Cerebellar nuclear complex (tissue), 1 donor: ENCODE measurements at regions not wholly inside any gene's neighbourhood (a gene's known extent, or its start where the extent isn't known, plus 50 kb on each side); places are given as distances from the start of the nearest gene placed in this dataset.

Experiments used
- DNase-seq, 2 experiments: peaks; one replicate each; lab custom pipeline; 2025; lab: John Stamatoyannopoulos, UW

DNA sequence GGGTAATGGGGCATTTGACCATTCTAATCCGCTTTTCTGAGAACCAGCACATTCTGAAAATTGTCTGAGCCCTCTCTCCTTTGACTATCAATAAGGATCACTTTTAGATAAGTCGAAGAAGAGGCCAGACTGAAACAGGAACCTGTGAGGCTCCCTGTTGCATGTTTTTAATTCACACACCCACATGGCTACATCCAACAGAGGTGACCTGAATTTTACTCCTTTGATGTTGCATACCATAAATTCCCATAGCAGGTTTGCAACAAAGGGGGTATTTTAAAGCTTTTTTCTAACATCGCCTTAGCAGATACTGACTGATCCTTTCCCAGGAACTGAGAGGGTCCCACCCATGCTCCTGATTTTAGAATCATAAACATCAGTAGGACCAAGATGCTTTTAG, 450.8 kb downstream of the USP25 start:
- no peak for DNase-seq

DNA sequence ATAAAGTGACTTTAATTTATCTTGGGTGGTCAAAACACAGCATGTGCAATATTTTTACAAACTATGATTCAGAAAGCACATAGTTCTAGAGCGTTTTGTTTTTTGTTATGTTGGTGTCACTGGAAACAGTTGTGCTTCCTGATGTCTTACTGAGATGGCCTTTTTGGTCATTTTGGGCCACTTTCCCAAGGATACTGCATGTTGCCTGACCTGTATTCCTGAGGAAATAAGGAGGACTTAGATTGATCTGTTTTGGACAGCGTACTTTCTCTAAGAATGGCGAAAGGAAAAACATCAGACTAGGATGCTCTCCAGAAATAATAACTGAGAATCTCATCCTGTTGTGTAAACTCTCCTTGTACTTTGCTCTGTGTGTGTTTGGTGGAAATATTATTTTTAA, 451.2 kb downstream of the USP25 start:
- no peak for DNase-seq

DNA sequence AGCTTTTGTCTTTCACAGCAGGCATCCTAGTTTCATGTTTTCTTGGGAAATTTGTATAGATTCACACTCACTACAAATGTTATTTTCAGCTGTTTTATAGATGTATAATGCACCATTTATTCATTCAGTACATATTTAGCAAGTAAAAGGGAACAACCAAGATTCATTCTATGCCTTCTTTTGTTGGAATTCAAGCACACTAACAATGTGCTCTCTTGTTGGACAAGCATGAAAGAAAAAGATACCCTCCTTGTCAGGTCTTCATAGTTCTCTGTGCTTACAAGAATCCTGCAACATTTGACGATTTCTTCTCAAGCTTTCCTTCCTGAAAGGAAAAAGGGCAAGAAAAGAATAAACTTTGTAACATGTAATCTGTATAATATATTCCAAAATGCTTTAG, 456.0 kb downstream of the USP25 start:
- DNase-seq, result no peak

DNA sequence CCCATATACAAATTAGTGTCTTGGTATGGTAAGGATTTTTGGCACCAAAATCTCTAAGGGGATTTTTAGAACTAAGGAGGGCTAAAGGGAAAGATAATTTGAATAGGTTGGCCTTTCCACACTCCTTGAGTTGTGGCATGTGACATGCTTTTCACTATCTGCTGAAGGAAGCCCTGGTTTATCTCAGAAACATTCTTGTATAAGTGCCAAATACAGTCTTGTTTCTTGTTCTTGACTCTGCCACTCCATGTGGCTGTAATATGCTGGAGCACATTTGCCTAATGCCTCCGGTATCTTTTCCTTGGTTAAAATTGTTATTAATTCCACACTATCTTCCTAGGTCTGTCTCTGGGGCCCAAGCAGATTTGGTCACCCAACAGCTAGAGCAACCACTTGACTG, 457.0 kb downstream of the USP25 start:
- DNase-seq, result no peak

DNA sequence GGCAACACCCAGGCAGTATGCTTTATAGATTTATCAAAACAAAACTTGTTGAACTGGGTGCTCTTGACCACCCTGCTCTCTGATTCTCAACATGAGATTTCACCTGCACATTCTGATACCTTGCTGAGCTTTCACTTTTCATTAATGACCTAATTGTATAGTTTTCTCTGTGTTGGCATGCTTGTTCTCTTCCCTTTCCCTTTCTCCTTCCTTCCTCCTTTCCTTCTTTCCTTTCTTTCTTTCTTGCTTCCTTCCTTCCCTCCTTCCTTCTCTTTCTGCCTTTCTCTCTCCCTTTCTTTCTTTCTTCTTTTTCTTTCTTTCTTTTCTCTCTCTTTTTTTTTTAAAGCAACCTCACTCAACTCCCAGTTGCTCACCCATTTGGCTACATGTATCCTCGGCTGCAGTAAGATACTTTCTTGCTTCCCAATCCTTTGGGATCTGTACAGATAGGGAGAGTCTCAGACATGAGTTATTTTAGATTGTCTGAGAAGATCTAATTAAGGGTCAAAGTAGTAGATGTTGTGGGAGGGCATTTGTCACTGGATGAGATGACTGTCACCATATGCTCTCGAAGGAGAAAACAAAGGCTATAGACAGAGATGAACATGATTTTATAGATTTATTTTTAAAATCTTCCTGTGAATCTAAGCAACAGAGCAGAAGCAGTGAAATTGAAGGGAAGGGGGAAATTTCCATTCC, 458.0 kb downstream of the USP25 start:
- DNase-seq, result no peak

DNA sequence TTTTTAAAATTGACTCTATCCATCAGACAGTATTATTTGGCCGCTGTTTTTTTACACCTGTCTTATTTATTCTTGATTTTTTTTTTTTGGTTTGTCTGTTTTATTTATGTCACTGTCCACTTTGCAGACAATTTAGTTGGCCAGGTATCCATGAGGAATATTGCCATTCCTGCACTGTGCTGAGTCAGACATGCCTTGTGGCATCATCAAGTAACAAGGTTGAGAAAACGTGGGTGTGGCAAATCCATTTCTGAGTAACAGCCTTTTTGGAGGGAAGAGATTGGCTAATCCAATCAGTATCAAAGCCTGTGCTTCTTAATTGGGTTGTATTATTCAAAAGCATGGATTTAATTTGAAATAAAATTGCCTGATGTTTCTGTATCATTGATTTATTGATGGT, 463.1 kb downstream of the USP25 start:
- no peak for DNase-seq

DNA sequence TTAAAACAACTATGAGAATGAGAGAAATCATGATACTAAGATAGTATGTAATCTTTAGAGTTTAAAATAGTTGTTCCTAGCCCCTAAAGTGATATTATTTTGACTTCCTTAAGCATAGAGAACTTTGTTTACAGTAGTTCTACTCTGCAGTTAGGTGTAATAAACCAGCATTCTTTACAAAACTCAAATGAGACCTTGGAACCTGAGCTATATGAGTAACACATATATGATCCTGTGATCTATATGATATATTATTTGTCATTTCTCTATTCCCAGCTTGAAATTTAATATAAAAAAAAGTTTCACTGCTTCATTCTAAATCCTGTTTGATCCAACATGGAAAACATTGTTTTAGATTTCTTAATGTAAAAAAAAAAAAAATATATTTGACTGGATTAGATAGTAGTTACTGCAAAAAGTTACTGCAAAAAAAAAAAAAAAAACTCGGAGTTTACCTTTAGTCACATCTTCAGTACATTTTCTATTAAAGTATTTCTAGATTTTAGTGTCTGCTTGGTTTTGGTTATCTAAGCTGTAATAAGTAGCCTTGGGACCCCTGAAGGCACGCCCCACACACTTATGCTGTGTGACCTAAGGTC, 463.8 kb downstream of the USP25 start:
- no peak for DNase-seq

DNA sequence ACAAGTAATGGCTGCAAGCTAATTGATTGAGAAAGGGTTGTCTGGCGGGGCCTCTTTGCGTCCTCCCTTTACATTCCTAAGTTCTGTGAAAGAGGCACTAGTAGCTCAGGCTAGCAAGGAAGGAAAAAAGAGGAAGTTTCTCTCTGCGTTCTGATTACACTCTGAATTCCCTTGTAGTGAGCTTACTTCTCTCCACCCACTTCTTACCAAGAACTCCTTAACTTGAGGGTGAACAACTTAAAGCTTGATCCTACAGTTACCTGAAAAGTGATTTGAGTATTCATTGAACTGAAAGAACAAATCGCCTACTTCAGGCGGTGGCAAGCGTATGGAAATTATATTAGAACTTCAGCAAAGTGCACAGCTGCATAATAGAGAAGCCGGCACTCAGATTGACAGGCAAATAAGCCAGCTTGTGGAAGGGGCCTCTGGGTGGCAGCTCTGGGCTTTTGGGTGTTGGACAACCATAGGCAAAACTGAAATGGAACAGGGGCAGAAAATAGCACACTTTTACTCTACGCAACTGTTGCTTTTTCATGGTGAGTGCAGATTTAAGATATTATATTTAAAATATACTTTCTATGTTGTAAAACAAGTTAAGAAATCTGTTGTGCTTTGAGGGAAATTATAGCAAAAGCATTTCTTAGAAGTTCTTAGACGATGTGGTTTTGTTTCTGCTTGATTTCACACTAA, 464.5 kb downstream of the USP25 start:
- DNase-seq, result no peak

DNA sequence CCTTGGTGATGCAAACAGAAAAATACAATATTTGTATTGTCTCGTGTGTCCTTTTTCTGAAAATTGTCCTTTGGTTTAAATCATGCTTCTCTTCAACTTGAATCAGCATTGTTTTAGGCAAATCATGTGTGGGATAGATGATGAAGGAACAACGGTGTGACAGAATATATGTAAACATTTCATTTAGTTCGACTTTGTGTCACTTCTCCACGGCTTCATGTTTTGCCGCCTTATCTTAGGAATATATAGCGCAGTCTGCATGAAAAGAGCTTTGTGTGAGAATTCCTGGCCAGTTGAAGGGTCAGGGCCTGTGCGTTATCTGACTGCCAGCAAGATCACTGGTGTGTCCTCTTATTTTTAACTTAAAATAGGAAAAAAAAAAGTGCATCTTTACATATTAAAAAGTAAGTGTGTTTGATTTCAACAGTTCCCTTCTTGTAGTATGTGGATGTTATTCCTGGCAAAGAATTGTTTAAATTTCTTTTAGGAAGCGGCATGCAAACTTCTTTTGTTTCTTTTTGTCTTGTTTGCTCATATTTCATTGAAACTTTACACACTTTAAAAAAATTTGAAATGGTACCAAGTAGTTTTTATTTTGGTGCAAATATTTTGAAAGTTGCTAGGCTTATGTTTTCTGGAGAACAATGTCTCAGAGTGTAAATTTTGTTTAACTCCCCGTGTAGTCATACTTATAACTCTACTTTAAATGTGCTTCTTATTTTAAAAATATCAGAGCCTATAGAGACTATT, 465.2 kb downstream of the USP25 start:
- no peak for DNase-seq

DNA sequence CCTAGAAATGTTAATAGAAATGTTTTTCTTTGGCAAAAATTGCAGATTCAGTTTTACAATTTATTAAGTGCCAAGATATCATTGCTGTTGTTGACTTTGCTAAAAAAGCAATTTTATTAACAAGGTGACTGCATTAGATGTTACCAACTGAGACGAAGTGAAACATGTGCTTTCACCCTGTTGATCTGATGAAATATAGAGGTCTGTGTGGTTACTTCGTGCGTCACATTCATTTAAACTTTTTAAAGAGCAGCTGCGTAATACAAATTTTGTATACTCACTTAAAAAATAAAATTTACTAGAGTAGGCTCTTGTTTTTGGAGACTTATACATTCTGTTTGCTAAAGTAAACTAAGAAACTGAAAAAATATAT, 465.7 kb downstream of the USP25 start:
- no peak for DNase-seq

DNA sequence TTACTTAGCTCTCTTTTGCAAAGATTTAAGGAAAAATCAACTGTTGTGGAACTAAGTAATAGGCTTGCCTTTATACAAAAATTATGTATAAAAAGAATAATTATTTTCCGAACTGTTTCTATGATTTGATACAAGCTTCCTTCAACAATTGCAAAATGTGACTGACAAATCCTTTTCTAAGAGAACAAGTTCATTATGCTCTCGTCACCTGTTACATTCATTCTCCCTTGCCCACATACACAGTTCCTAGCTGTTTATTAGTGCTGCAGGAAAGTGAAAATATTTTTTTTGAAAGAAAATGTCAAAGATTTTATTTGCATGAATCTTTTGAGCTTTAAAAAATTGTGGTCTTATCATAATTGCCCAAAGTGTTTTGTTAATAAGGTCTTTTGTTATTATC, 466.2 kb downstream of the USP25 start:
- no peak for DNase-seq

DNA sequence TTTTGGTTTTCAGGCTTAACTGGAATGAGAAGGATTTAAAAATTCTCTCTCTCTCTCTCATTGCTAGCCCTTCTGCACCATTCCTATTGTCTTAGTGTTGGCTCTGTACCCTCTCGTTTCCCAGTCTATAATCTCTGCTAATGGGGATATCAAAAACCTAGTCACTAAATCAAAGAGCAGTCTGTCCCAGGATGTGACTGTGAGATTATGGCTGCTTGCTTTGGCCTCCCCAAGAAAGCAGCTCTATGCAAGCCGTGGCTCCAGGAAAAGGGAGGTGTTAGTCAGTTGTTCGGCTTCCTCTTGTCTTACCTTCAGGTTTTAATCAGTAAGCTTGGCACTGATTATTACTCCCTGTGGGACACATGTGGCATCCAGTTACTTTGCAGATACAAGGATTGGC, 468.8 kb downstream of the USP25 start:
- DNase-seq, result no peak

DNA sequence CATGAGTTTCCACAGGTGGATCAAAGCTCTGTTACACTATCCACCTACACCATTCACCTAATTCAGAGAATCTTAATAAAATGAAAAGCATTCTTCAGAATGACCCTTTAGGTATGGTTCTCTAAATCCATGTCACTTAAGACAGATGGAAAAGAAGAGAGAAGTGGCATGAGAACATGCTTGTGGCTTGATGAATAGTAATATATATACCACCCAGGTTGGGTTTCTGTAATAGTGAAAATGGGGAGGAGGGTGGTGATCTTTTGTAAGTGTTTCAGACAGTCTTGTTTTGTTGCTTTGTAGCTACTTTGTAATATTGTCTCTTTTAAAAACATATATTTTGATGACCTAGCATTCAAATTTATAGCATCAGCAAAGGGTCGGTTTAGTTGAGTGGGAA, 469.8 kb downstream of the USP25 start:
- DNase-seq, result no peak

DNA sequence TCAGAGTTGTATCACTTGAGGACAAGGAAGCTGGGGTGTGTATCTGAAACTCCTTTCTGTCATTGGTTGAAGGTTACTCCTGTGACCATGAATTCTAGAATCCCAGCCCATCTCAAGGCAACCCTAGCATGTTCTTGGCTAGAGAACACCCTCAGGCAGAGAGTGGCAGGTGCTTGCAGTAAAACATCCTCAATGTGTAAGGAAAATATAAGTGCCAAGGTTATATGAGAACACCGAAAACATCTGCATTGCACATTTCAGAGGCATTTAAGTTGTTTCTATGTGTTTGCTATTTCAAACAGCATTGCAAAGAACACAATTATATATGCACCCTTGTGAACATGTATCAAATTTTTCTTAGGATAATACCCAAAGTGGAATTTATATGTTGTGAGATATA, 471.9 kb downstream of the USP25 start:
- no peak for DNase-seq

DNA sequence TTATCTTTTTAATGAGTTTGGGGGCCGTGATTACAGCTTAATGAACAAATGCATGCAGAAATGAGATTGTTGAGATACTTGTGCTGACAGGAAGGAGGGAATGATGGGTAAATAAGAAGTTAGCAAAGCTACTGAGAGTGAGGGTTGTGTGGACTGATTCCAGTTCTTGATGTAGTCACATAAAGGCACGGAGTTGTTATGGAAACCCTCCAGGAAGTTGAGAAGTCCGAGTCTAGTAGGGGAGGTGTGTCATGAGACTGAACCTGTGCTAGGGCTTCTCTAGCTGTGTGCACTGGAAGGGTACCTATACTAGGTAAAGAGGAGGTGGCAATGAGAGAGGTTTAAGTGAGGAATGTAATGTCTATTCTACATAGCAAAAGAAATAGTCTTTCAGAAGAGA, 475.7 kb downstream of the USP25 start:
- no peak for DNase-seq

DNA sequence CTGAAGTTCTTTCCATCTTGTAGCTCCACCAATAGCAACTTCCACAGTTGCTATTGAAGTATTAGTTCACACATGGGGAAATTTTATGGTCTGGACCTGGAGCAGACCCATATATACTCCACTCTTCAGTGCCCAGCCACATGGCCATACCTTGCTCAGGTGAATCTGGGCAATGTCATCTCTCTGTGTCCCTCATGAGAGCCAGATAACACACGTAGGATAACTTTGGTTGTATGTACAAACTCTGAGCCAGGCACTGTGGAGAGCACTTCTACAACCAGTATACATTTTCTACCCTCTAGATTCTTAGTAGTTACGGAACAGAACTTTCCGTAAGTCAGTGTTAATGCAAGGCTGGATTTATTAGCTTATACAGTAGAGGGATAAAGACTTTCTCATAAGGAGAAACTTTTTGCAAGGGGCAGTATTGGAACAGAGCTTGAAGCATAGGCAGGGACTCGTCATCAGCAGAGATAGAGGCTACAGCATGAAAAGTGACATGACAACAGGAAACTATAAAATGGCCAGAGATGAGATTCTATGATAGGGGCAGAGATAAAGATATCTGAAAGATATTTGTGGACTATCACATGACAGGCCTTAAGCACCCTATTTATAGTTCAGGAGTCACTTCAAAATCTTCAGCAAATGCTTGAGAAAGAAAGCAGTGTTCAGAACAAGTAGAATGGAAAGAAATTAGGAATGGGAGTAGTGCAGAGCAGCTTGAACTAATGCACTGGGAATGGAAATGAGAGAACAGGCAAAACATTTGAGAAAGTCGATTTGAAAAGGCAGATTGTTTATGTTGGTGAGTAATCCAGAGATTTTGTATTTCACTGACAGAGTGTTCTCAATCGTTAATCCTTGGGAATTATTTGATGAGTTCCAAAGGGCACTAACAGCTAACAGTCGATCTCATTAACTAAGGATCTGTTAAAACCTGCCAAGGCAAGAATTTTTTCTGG, 481.8 kb downstream of the USP25 start:
- DNase-seq, result no peak

DNA sequence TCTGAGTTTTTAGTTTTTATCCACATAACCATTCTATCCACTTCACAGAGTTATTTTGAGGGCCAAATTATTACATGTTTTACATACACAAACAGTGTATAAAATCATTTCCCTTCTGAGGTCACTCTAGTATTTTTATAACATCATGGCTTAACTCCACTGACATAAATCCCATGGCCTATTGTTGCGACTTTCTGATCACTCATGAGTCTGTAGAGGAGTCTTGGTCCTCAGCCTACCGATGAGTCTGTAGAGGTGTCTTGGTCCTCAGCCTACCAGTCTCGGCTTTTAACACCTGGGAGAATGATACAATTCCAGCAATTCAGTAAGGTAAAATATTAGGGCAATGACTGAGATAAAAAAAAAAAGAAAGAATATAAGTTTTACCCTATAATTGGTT, 483.7 kb downstream of the USP25 start:
- DNase-seq, result no peak

DNA sequence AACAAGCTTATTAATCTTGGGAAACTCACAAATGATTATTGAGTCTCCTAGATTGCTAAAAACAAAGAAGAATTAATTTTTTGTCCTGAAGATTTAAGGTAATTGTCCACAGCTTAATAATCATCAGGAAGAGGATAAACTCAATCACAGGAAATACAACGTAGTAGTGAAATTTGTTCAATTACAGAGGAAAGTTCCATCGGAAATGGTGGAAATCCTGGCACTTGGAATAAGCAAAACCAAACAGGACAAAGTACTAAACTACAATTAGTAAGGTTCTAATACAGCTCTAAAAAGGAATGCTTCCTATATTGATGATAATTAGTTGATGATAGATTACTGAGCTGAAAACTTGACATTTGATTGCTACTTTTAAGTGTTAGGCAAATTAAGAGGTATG, 485.4 kb downstream of the USP25 start:
- no peak for DNase-seq

DNA sequence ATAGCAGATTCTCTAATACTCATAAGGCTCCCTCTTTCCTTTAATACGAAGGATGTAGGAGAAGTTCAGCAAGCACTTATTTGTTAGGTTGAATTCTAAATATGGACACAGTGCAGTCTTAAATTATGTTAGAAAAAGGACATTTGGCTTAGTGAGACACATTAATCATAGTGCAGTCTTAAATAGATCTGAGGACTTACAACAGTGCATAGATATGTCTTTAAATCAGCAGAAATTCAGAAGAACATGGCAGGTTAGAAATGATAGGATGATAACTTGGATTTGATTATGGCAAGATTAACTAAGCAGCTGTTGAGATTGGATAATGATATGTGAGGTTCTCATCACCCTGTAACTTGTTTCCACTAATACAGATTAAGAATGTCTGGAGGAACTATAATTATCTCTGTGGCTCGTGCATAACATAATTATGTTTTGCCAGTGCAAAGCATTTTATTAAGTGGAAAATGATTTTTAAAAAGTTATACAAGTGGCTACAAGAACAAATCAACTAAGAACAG, 485.9 kb downstream of the USP25 start:
- no peak for DNase-seq

DNA sequence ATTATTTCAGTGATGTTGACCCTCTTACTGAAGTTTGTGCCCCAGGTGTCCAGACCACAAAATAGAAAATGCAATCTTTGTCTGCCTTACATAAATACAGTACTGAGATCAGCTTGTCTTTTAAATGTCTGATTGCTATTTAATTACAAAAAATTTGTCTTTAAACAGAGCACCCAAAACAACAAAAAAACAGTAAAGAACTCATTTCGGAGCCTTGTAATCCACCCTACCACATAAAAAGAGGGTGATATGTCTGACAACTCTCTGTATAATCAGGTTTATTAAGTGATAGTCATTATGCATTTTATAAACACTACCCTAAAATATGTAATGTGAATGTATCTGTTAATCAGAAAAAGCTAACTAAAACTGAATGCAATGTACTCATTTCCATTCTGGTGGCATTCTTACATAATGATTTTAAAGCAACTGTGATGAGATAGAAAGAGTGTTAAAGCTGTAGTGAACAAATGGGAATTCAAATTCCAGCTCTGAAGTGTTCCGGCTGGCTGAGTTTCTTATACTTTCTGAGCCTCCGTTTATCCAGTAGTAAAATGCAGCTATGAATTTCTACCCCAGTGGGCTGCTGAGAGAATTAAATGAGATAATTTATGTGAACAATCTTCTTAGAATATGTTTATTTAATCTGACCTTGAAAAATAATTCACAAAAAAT, 486.6 kb downstream of the USP25 start:
- no peak for DNase-seq
